ENCODE measurements at regions not wholly inside any gene's neighbourhood (a gene's known extent, or its start where the extent isn't known, plus 50 kb on each side); places are given as distances from the start of the nearest gene placed in this dataset.
"Not testable (repeated sequence)": the region's sequence is repeated elsewhere in the genome, so short reads cannot be mapped to it uniquely, and the experiment has no call there.

DNA sequence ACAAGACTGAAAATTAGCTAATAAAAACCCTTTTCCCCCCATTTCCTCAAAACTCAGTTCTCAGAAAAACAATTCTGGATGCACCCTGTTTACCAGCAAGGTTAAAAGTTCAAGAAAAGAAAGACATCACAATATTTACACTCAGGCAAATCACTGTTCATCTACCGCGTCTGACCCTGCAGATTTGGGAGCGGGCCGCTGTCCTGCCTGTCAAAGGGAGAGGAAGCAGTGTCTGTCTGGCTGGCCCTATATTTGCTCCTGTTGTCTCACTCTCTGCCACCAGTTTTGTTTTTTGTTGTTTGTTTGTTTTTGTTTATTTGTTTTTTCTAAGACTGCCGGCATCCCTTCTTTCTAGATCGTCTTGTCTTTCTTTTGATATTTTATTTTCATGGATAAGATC, 299.4 kb downstream of the BCL2L11 start:
- TF ChIP-seq, protein P1, sequence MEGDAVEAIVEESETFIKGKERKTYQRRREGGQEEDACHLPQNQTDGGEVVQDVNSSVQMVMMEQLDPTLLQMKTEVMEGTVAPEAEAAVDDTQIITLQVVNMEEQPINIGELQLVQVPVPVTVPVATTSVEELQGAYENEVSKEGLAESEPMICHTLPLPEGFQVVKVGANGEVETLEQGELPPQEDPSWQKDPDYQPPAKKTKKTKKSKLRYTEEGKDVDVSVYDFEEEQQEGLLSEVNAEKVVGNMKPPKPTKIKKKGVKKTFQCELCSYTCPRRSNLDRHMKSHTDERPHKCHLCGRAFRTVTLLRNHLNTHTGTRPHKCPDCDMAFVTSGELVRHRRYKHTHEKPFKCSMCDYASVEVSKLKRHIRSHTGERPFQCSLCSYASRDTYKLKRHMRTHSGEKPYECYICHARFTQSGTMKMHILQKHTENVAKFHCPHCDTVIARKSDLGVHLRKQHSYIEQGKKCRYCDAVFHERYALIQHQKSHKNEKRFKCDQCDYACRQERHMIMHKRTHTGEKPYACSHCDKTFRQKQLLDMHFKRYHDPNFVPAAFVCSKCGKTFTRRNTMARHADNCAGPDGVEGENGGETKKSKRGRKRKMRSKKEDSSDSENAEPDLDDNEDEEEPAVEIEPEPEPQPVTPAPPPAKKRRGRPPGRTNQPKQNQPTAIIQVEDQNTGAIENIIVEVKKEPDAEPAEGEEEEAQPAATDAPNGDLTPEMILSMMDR (IDR thresholded peaks at IDR 0.05; ENCODE audit: borderline replicate concordance, extremely low read depth, low read length, poor library complexity, severe bottlenecking): not testable (repeated sequence)
- not testable (repeated sequence) for TF ChIP-seq EZH2 (IDR thresholded peaks at IDR 0.05; ENCODE audit: borderline replicate concordance, low read depth, low read length, severe bottlenecking)
